ENCODE measurements at regions not wholly inside any gene's neighbourhood (a gene's known extent, or its start where the extent isn't known, plus 50 kb on each side); places are given as distances from the start of the nearest gene placed in this dataset.

GRCh38 chr11:25200925-25201324 is 704.1 kb downstream of the LUZP2 start:
- Histone ChIP-seq H3K4me3 (replicated peaks; ENCODE audit: insufficient read depth, low read length) (no peak overlapping the region), H3K27me3 (ENCODE audit: insufficient read depth, poor library complexity, severe bottlenecking) (no peaks in the 10 kb centered on the region), H3K27ac (replicated peaks) (no peak overlapping the region)
- no peak for DNase-seq (ENCODE audit: low read depth in 1 of 2, low spot score in 1 of 2)
- TF ChIP-seq, protein P1, sequence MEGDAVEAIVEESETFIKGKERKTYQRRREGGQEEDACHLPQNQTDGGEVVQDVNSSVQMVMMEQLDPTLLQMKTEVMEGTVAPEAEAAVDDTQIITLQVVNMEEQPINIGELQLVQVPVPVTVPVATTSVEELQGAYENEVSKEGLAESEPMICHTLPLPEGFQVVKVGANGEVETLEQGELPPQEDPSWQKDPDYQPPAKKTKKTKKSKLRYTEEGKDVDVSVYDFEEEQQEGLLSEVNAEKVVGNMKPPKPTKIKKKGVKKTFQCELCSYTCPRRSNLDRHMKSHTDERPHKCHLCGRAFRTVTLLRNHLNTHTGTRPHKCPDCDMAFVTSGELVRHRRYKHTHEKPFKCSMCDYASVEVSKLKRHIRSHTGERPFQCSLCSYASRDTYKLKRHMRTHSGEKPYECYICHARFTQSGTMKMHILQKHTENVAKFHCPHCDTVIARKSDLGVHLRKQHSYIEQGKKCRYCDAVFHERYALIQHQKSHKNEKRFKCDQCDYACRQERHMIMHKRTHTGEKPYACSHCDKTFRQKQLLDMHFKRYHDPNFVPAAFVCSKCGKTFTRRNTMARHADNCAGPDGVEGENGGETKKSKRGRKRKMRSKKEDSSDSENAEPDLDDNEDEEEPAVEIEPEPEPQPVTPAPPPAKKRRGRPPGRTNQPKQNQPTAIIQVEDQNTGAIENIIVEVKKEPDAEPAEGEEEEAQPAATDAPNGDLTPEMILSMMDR (IDR thresholded peaks at IDR 0.05; ENCODE audit: insufficient read depth, low read length): no peak
- TF ChIP-seq POLR2AphosphoS5 (IDR thresholded peaks at IDR 0.05; ENCODE audit: low read depth): no peak
- TF ChIP-seq REST (IDR thresholded peaks at IDR 0.05; ENCODE audit: insufficient replicate concordance, low read depth): no peak
- TF ChIP-seq GABPA (IDR thresholded peaks at IDR 0.05; ENCODE audit: low read depth): no peak
- TF ChIP-seq SPI1 (IDR thresholded peaks at IDR 0.05; ENCODE audit: borderline replicate concordance, low read depth): no peak

- Histone ChIP-seq H3K27me3 (ENCODE audit: insufficient read depth, poor library complexity, severe bottlenecking) (no peaks in the 10 kb centered on the region), H3K27ac (replicated peaks) (no peak overlapping the region), H3K4me3 (replicated peaks; ENCODE audit: insufficient read depth, low read length) (no peak overlapping the region)
- no peak for DNase-seq (ENCODE audit: low read depth in 1 of 2, low spot score in 1 of 2)
- no peak for TF ChIP-seq REST (IDR thresholded peaks at IDR 0.05; ENCODE audit: insufficient replicate concordance, low read depth)
- no peak for TF ChIP-seq GABPA (IDR thresholded peaks at IDR 0.05; ENCODE audit: low read depth)
- TF ChIP-seq POLR2AphosphoS5 (IDR thresholded peaks at IDR 0.05; ENCODE audit: low read depth): no peak
- no peak for TF ChIP-seq SPI1 (IDR thresholded peaks at IDR 0.05; ENCODE audit: borderline replicate concordance, low read depth)
- TF ChIP-seq, protein P1 (IDR thresholded peaks at IDR 0.05; ENCODE audit: insufficient read depth, low read length): no peak
These were observed 709.9 kb downstream of the LUZP2 start for GRCh38 chr11:25206762-25207161.

DNA sequence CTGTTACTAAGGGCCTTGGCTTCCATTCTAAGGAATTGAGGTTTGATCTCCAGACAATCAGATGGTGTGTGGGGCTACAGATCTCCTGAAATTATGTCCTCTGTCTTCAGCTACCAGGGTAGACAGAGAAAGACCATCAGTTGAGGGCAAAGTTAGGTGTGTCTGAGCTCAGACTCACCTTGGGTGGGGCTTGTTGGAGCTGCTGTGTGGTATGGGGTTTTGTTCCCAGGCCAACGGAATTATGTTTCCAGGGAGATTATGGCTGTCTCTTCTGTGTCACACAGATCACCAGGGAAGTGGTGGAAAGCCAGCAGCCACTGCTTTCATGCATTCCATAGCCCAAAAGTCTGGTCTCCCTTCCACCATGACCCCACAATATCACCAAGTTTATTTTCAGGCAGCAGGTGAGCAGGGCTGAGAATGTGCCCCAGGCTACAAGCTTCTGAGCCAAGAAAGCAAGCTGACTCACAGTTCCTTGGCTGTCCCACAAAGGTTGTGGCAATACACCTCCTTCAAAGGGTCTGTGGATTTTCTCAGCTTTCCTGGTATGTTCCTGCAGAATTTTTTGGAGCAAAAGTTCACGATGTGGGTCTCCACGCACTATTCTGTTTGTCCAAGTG is 714.9 kb downstream of the LUZP2 start:
- TF ChIP-seq GABPA (IDR thresholded peaks at IDR 0.05; ENCODE audit: low read depth): no peak
- no peak for TF ChIP-seq POLR2AphosphoS5 (IDR thresholded peaks at IDR 0.05; ENCODE audit: low read depth)
- no peak for TF ChIP-seq SPI1 (IDR thresholded peaks at IDR 0.05; ENCODE audit: borderline replicate concordance, low read depth)
- TF ChIP-seq, protein P1 (IDR thresholded peaks at IDR 0.05; ENCODE audit: insufficient read depth, low read length): no peak
- TF ChIP-seq REST (IDR thresholded peaks at IDR 0.05; ENCODE audit: insufficient replicate concordance, low read depth): no peak
- no peak for DNase-seq (ENCODE audit: low read depth in 1 of 2, low spot score in 1 of 2)
- Histone ChIP-seq H3K27ac (replicated peaks) (no peak overlapping the region), H3K27me3 (ENCODE audit: insufficient read depth, poor library complexity, severe bottlenecking) (no peaks in the 10 kb centered on the region), H3K4me3 (replicated peaks; ENCODE audit: insufficient read depth, low read length) (no peak overlapping the region)
